Hypothalamus (tissue), 51 donors: ENCODE measurements at regions not wholly inside any gene's neighbourhood (a gene's known extent, or its start where the extent isn't known, plus 50 kb on each side); places are given as distances from the start of the nearest gene placed in this dataset.

Experiments
- DNase-seq, 51 donors: peaks; one replicate each; lab custom pipeline; 2025; lab: John Stamatoyannopoulos, UW

- no peak for DNase-seq
Observed at GRCh38 chr9:126017758-126018157, 270.6 kb downstream of the PBX3 start.

DNA sequence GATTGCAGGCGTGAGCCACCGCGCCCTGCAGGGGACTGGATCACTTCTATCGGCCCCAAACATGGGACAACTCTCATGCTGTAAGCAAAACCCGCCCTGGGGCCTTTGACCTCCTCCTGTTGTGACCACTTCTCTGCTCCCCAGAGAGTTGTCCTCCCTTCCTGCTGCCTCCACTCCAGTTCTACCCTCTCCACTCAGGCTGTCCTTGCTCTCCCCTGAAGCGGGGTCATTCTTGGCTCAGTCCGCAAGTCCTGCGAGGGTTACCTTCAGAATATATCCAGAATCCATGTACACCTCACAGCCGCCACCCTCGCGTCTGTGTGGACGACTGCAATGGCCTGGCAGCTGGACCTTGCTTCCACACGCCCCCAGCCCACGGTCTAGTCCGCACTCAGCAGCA lies 273.7 kb downstream of the PBX3 start:
- DNase-seq: no peak

DNA sequence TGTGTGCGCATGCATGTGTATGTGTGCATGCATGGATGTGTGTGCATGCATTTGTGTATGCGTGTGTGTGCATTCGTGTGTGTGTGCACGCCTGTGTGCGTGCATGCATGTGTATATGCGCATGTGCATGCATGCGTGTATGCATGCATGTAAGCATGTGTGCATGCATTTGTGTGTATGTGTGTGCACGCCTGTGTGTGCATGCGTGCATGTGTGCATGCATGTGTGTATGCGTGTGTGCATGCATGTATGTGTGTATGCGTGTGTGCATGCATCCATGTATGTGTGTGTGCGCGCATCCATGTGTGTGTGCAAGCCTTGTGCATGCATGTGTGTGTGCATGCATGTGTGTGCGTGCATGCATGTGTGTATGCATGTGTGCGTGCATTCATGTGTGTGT lies 276.8 kb downstream of the PBX3 start:
- DNase-seq: no peak

DNA sequence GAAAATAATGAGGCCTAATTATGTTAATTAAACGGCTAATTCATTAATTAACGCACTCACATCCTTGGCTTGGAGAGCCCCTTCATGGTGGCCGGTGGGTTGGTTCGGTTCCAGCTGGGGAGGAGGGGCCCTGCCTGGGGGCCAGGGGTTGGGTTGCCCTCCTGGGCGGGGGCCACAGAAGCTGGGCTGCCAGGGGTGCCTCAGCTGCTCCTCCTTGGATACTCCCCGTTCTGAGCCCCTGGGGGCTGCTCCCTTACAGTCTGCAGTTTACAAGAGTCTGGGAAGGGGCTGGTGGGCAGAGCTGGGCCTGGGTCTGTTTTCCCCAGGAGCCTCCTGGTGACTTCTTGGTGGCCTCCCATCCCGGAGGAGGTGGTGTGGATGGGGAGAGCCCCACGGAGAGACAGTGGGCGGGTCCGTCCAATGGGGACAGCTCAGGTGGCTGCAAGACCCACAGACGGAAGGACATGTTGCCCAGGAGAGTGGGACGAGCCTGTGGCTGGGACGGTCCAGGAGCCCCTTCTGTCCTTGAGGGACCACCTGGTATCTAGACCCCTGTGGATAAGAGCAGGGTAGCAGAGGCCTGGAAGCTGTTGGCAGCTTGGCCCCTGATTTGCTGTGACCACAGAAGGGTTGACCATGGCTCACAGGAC lies 277.5 kb downstream of the PBX3 start:
- no peak for DNase-seq

DNA sequence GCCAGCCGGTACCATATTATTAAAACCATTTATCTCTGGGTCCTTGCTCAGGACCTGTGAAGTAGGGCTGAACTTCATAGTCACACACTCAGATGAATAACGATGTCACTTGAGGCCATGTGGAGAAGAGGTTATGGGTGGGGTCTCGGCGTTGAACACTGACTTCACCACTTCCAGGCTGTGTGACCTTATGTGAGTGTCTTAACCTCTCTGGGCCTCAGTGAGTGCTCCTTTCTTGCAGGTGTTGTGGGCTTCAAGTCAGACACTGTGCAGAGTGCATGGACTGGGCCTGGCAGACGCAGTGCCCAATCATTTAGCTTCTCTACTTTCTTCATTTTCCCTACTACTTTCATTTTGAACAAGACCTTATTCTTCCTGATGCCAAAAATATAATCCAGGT lies 278.8 kb downstream of the PBX3 start:
- DNase-seq: no peak

DNA sequence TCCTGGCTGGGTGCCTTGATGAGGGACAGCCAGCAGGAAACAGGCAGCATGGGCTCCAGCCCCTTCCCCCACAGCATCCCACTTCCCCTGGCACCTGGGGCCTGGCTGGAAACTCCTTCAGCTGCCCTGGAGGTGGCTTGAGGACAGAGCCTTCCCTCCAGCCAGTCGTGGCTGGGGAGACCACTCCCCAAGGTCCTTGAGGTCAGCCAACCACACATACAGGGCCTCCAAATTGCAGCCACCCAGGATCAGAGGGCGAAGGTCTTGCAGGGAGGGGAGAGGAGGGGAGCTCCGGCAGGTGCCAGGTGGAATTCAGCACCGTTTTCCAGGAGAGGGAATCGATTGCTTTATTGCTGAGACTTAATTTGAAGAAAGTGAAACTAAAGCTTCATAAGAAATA lies 280.4 kb downstream of the PBX3 start:
- DNase-seq: no peak

DNA sequence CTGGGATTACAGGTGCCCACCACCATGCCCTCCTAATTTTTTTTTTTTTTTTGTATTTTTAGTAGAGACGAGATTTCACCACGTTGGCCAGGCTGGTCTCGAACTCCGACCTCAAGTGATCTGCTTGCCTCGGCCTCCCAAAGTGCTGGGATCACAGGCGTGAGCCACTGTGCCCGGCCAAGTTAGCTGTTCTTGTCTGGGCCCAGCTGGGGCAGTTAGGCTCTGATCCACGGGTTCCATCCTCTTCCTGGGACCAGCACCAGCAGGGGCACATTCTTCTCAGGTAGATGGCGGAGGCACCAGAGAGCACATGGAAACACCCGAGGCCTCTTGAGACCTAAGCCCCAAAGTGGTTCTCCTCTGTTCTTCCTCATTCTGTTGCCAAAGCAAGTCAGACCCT lies 281.6 kb downstream of the PBX3 start:
- DNase-seq: no peak

GRCh38 chr9:126030716-126031115 lies 283.5 kb downstream of the PBX3 start:
- DNase-seq: no peak

- no peak for DNase-seq
Observed at GRCh38 chr9:126031116-126031515, 283.9 kb downstream of the PBX3 start.

DNA sequence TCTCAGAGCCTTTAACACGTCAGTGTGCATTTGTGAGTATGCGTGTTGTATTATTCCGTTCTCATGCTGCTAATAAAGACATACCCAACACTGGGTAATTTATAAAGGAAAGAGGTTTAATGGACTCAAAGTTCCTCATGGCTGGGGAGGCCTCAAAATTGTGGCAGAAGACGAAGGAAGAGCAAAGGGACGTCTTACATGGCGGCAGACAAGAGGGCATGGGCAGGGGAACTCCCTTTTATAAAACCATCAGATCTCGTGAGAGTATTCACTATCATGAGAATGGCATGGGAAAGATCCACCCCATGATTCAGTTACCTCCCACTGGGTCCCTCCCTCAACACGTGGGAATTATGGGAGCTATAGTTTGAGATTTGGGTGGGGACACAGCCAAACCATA lies 285.0 kb downstream of the PBX3 start:
- DNase-seq: no peak

GRCh38 chr9:126033318-126033717 lies 286.1 kb downstream of the PBX3 start:
- no peak for DNase-seq

DNA sequence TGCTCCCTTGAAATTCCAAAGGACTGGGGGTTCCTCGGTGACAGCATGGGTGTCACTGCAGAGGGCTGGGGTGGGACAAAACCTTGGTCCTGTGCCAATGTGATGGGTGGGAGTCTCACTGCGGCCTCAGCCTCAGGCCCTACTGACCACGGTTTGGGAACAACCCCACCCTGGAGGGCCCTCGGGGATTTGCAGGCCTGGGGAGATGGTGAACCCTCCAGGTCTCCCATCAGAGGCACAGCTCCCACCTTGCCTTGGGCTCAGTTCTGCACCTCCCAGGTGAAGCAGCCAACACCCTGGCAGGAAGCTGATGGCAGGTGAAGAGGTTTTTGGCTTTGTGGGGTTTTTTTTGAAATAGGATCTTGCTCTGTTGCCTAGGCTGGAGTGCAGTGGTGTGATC lies 286.8 kb downstream of the PBX3 start:
- no peak for DNase-seq

- no peak for DNase-seq
Observed at GRCh38 chr9:126036881-126037291, 289.7 kb downstream of the PBX3 start.

GRCh38 chr9:126038790-126039189 lies 287.8 kb upstream of the MVB12B start:
- no peak for DNase-seq

GRCh38 chr9:126043681-126044080 lies 282.9 kb upstream of the MVB12B start:
- no peak for DNase-seq

DNA sequence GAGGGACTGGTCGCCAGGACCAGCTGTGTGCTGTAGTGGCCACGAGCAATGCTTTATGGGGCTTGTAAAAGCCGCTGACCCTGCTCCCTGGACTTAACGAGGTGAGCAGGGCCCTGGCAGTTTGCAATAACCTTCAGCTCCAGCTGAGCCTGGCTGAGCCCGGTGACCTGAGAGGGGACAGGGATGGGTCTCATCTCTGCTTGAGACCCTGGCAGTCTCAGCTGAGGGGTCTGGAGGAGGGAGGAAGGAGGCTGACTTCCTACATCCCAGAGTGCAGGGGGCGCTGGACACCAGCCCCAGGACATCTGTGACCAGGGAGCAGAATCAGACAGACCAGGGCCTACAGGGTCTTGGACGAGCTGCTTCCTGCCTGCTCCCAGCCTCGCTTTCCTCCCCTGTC lies 277.5 kb upstream of the MVB12B start:
- DNase-seq: no peak

DNA sequence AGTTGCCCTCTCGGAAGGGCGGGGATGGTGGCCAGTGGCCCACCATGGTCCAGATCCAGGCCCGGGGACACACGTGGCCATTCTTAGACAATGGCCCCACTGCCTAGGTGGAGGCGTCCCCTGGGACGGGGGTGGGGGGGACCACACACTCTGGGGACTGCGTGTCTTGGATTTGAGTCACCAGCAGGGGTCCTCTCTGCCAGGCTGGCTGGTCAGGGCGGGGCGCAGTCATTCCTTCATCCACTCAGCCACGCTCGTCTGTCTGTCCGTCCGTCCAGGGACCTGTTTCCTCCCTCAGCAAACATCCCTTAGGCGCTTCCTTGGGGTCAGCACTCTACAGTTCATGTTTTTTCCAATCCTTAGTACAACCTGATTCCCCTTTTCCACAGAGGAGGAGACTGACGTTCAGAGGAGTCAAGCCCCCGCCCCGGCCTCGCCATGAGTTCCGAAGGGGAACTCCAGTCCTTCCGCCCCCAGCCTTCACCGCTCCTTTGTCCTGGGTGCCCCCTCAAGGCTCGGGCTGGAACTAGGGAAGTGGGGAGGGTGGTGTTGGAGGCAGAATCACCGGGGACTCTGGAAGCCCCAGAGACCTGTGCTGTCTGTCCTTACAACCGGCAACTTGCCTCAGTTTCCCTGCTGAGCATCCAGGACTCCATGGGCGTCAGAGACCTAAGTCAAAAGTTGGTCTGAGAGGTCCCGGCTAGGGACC lies 276.6 kb upstream of the MVB12B start:
- no peak for DNase-seq

DNA sequence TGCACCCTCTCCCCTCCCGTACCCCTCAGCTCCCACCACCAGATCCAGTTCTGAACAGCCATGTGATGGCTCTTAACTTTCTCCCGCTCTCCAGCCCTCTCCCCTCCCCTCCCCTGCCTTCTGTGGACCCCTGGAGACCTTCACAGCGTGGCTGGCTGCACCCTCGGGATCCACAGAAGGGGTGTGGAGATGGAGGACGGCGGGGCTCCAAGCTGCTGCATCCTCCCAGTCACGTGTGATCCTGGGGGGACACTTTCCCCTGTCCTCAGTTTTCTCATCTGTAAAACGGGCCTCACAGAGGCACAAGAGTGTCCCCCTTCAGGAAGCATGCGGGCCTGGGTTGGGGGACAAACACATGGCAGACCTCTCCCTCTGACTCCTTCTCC lies 276.0 kb upstream of the MVB12B start:
- DNase-seq: no peak

DNA sequence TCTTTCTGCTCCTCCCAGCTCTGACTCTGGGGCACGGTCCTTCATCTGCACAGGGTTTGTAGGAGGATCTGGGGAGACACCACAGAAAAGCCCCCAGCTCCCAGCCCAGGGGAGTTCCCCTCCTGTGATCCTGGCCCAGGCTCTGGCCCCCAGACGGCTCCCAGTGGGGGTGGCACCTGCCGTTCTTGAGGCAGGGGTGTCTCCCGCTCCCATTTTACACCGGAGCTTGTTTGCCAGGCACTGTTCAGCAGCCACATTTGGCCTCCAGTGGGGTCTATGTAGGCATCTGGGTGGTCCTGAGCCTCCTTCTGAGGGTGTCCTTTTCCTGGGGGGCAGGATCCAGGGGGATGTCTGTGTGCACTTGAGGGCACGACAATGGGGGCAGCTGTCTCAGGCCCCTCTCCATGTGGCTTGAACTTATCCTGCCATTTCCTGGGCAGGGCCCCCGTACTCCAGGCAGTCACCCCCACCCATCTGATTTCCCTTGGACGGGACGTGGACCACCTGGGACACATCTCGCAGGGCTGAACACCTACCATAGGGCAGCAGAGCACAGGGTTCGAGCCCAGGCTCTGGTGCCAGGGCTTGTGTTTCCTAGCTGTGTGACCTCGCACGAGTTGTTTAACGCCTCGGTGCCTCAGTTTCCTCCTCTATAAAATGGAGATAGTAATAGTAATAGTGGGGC lies 275.0 kb upstream of the MVB12B start:
- no peak for DNase-seq

DNA sequence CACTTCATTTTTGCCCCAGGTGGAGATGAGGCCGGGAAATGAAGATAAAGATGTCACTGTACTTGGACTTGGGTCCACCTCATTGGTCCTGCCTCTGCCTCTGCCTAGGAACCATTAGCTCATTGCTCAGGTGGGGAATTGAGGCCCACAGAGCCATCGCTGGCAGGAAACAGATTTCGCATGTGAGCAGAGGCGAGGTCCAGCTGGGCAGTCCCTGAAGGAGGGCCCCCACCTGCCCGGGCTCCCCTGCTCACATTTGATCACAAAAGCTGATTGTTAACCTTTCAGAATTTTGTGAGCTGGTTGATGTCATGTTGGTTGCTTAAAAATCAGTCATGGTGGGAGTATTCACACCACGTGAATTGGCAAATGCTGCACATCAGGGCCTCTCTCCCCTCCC lies 273.8 kb upstream of the MVB12B start:
- no peak for DNase-seq

DNA sequence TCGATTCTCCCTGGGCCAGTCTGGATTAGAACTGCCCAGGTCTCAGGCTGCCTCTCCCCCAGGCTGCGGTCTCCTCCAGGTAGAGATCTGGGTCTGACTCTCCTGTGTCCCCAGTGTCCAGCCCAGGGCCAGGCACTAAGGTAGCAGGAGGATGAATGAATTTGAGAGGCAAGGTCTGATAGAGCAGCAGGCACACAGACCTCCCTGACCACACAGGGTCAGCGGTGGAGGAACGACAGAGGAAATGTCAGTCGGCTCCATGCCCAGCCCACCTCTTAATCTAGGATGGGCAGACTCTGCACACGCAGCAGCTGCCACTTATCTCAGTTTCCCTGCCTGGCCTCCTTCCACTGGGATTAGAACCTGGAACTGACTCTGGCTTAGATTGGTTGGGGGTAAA lies 272.7 kb upstream of the MVB12B start:
- no peak for DNase-seq

GRCh38 chr9:126055381-126055985 lies 271.1 kb upstream of the MVB12B start:
- DNase-seq: no peak
